KMS-11 (cell line): ENCODE measurements at regions not wholly inside any gene's neighbourhood (a gene's known extent, or its start where the extent isn't known, plus 50 kb on each side); places are given as distances from the start of the nearest gene placed in this dataset.

Experiments used
- H2AFZ ChIP-seq: fragments of 200-600 bp; sonication (generic); 2 replicates; pipeline ENCODE4 v1.6.1; 2016; ENCODE audit warnings: antibody characterized with exemption, mixed run types, low read depth
- H3K27ac ChIP-seq: fragments of 200-600 bp; sonication (generic); 2 replicates; pipeline ENCODE4 v1.6.1; 2016; ENCODE audit warnings: mild to moderate bottlenecking, mixed run types
- H3K27me3 ChIP-seq: fragments of 200-600 bp; sonication (generic); 2 replicates; pipeline ENCODE4 v1.6.1; 2017; ENCODE audit warnings: mild to moderate bottlenecking, low read depth, mixed run types, moderate library complexity; ENCODE audit not compliant: insufficient read depth
- H3K36me3 ChIP-seq: fragments of 200-600 bp; sonication (generic); 2 replicates; pipeline ENCODE4 v1.6.1; 2017; ENCODE audit warnings: mild to moderate bottlenecking, mixed run types; ENCODE audit not compliant: insufficient read depth
- H3K4me1 ChIP-seq: fragments of 200-600 bp; sonication (generic); 2 replicates; pipeline ENCODE4 v1.6.1; 2016; ENCODE audit warnings: mild to moderate bottlenecking, low read depth, mixed run types; ENCODE audit not compliant: poor library complexity, severe bottlenecking
- H3K4me2 ChIP-seq: fragments of 200-600 bp; sonication (generic); 2 replicates; pipeline ENCODE4 v1.7.0; 2016; ENCODE audit warnings: mild to moderate bottlenecking, mixed run types
- H3K4me3 ChIP-seq: fragments of 200-600 bp; sonication (generic); IDR thresholded peaks from 2 replicates; pipeline ENCODE4 v1.6.1; 2017; ENCODE audit warnings: low read depth, low read length, mixed read lengths; ENCODE audit not compliant: insufficient read depth
- H3K79me2 ChIP-seq: fragments of 200-600 bp; sonication (generic); 2 replicates; pipeline ENCODE4 v1.6.1; 2016; ENCODE audit warnings: low read depth, mixed run types; ENCODE audit not compliant: insufficient read depth
- H3K9ac ChIP-seq: fragments of 200-600 bp; sonication (generic); 2 replicates; pipeline ENCODE4 v1.6.1; 2016; ENCODE audit warnings: mild to moderate bottlenecking, mixed run types
- H4K20me1 ChIP-seq: fragments of 200-600 bp; sonication (generic); 2 replicates; pipeline ENCODE4 v1.6.1; 2016; ENCODE audit warnings: mild to moderate bottlenecking, mixed run types; ENCODE audit not compliant: insufficient read depth
- TF ChIP-seq, protein P1 (sequence below): fragments of 200-600 bp; sonication (generic); conservative IDR thresholded peaks from 2 replicates; pipeline ENCODE4 v1.6.1; 2017; ENCODE audit warnings: low read depth, mild to moderate bottlenecking, antibody characterized with exemption, low read length, moderate library complexity, mixed read lengths

DNA sequence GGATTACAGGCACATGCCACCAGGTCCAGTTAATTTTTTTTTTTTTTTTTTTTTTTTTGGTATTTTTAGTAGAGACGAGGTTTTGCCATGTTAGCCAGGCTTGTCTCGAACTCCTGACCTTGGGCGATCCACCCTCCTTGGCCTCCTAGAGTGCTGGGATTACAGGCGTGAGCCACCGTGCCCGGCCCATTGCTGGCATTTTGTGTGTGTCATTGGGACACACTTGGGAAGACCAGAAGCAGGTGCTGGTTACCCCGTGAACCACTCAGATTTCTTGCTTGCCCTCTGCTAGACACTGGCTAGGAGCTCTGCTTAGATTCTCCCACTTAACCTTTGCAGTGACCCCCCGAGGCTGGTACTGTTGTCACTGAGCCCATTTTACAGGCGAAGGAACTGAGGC lies 229.3 kb downstream of the IRF8 start:
- Histone ChIP-seq H3K4me3 (no peak overlapping the region), H3K27me3 (peaks cover 18% of the 10 kb centered on the region; the same call in 1 of the 2 replicates), H3K79me2 (no peaks in the 10 kb centered on the region), H2AFZ (no peak overlapping the region), H3K27ac (no peak overlapping the region), H3K4me2 (no peak overlapping the region), H3K4me1 (no peaks in the 10 kb centered on the region), H4K20me1 (no peaks in the 10 kb centered on the region), H3K36me3 (no peaks in the 10 kb centered on the region), H3K9ac (no peak overlapping the region)
- TF ChIP-seq, protein P1, sequence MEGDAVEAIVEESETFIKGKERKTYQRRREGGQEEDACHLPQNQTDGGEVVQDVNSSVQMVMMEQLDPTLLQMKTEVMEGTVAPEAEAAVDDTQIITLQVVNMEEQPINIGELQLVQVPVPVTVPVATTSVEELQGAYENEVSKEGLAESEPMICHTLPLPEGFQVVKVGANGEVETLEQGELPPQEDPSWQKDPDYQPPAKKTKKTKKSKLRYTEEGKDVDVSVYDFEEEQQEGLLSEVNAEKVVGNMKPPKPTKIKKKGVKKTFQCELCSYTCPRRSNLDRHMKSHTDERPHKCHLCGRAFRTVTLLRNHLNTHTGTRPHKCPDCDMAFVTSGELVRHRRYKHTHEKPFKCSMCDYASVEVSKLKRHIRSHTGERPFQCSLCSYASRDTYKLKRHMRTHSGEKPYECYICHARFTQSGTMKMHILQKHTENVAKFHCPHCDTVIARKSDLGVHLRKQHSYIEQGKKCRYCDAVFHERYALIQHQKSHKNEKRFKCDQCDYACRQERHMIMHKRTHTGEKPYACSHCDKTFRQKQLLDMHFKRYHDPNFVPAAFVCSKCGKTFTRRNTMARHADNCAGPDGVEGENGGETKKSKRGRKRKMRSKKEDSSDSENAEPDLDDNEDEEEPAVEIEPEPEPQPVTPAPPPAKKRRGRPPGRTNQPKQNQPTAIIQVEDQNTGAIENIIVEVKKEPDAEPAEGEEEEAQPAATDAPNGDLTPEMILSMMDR: no peak

DNA sequence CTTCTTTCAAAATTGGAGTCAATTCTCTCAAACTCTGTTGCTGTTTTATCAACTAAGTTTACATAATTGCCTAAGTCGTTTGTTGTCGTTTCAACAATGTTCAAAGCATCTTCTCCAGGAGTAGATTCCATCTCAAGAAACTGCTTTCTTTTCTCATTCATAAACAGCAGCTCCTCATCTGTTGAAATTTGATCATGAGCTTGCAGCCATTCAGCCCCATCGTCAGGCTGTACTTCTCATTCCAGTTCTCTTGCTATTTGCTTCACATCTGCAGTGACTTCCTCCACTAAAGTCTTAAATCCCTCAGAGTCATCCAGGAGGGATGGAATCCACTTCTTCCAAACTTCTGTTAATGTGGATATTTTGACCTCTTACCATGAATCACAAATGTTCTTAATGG lies 230.6 kb downstream of the IRF8 start:
- Histone ChIP-seq H3K27ac (no peak overlapping the region), H3K36me3 (no peaks in the 10 kb centered on the region), H3K4me2 (no peak overlapping the region), H2AFZ (no peak overlapping the region), H3K9ac (no peak overlapping the region), H3K27me3 (peaks cover 14% of the 10 kb centered on the region; the same call in 1 of the 2 replicates), H3K79me2 (no peaks in the 10 kb centered on the region), H3K4me1 (no peaks in the 10 kb centered on the region), H3K4me3 (no peak overlapping the region), H4K20me1 (no peaks in the 10 kb centered on the region)
- TF ChIP-seq, protein P1: no peak

DNA sequence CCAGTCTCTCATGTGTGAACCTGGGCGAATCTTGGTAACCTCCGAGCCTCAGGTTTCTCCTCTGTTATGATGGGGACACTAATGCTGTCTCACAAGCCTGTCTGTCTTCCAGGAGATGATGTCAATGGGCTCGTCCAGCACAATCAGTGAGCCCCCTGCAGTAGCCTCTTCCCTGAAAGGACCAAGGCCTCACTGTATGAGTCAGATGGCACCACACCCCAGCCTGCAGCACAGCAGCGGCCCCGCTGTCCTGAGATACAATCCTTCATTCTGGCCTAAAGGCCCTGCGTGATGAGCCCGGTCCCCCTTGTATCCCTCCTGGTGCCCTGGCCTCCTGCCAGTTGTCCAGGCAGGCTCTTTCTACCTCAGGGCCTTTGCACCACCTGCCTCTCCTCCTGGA lies 234.4 kb downstream of the IRF8 start:
- no peaks in the 10 kb centered on the region for H3K4me1 ChIP-seq
- H4K20me1 ChIP-seq: no peaks in the 10 kb centered on the region
- H3K79me2 ChIP-seq: no peaks in the 10 kb centered on the region
- H3K36me3 ChIP-seq: no peaks in the 10 kb centered on the region
- H3K9ac ChIP-seq: no peak overlapping the region
- no peak overlapping the region for H3K4me3 ChIP-seq
- H2AFZ ChIP-seq: no peak overlapping the region
- TF ChIP-seq, protein P1: no peak
- H3K27ac ChIP-seq: no peak overlapping the region
- H3K4me2 ChIP-seq: no peak overlapping the region
- H3K27me3 ChIP-seq: peaks cover 7% of the 10 kb centered on the region; the same call in 1 of the 2 replicates

DNA sequence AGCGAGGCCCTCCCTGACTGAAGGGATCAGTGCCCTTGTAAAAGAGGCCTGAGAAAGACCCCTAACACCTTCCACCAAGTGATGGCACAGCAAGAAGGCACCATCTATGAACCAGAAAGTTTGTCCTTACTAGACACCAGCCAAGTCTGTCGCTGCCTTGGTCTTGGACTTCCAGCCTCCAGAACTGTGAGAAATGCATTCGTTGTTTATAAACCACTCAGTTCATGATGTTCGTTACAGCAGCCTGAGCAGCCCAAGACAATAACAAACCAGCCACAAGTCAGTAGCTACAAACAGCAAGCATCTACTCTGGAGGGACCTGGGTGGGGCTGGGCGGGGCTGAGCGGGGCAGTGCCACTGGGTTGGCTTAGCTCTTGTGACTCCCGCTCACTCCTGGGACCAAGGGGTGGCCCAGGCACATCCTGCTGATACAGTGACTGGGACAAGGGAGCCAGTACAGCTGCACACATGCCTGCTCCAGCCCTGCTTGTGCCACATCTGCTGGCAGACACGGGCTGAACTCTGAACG lies 234.9 kb downstream of the IRF8 start:
- no peaks in the 10 kb centered on the region for H3K79me2 ChIP-seq
- no peak overlapping the region for H3K4me2 ChIP-seq
- H4K20me1 ChIP-seq: no peaks in the 10 kb centered on the region
- peaks cover 7% of the 10 kb centered on the region; the same call in 1 of the 2 replicates for H3K27me3 ChIP-seq
- H3K27ac ChIP-seq: no peak overlapping the region
- H3K4me1 ChIP-seq: no peaks in the 10 kb centered on the region
- H3K9ac ChIP-seq: no peak overlapping the region
- H2AFZ ChIP-seq: no peak overlapping the region
- no peaks in the 10 kb centered on the region for H3K36me3 ChIP-seq
- no peak overlapping the region for H3K4me3 ChIP-seq
- TF ChIP-seq, protein P1: no peak
